Endothelial cell (in vitro differentiated cells): ENCODE measurements at regions not wholly inside any gene's neighbourhood (a gene's known extent, or its start where the extent isn't known, plus 50 kb on each side); places are given as distances from the start of the nearest gene placed in this dataset.

Experiments used
- DNase-seq: peaks from one replicate; pipeline ENCODE4 v3.0.0; 2021; ENCODE audit warnings: low spot score
- H3K27ac Mint-ChIP-seq: one replicate; pipeline ENCODE4 v1.8.0; 2021; ENCODE audit warnings: mixed read lengths, inconsistent platforms; ENCODE audit not compliant: unreplicated experiment
- H3K27me3 Mint-ChIP-seq: one replicate; pipeline ENCODE4 v1.8.0; 2021; ENCODE audit warnings: mild to moderate bottlenecking, moderate library complexity, mixed read lengths, inconsistent platforms; ENCODE audit not compliant: unreplicated experiment
- H3K36me3 Mint-ChIP-seq: one replicate; pipeline ENCODE4 v1.8.0; 2021; ENCODE audit warnings: mild to moderate bottlenecking, low read depth, mixed read lengths, inconsistent platforms; ENCODE audit not compliant: unreplicated experiment
- H3K4me1 Mint-ChIP-seq: one replicate; pipeline ENCODE4 v1.8.0; 2021; ENCODE audit warnings: mild to moderate bottlenecking, mixed read lengths, inconsistent platforms; ENCODE audit not compliant: unreplicated experiment
- H3K4me3 Mint-ChIP-seq: one replicate; pipeline ENCODE4 v1.8.0; 2021; ENCODE audit warnings: mild to moderate bottlenecking, mixed read lengths, inconsistent platforms; ENCODE audit not compliant: unreplicated experiment
- H3K9me3 Mint-ChIP-seq: one replicate; pipeline ENCODE4 v1.8.0; 2021; ENCODE audit warnings: mixed read lengths, inconsistent platforms; ENCODE audit not compliant: unreplicated experiment
- TF ChIP-seq, protein P1 (sequence below): fragments of 200-600 bp; sonication (generic); IDR thresholded peaks from one replicate; pipeline ENCODE4 v1.5.0; 2021; ENCODE audit warnings: antibody characterized with exemption; ENCODE audit not compliant: unreplicated experiment

DNA sequence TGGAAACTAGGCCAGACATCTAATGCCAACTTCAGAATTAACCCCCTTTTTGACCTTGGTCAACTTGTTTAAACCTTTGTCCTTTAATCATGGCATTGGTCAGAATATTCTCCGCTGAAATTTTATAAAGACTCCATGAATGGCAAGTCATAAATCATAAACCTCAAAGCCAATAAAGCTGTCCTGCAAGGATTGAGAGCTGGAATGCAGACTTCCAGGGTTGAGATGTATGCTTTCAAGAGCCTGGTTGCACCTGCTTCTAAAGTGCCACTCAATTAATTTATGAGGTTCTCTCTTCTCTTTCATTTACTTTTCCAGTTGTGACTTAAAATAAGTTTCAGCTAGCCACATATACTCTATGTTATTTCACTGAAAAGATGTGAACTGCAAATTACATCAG is 136.2 kb upstream of the HCCS start:
- H3K9me3 Mint-ChIP-seq = no peaks in the 10 kb centered on the region
- DNase-seq = no peak
- H3K27ac Mint-ChIP-seq = no peak overlapping the region
- H3K27me3 Mint-ChIP-seq = no peaks in the 10 kb centered on the region
- TF ChIP-seq, protein P1, sequence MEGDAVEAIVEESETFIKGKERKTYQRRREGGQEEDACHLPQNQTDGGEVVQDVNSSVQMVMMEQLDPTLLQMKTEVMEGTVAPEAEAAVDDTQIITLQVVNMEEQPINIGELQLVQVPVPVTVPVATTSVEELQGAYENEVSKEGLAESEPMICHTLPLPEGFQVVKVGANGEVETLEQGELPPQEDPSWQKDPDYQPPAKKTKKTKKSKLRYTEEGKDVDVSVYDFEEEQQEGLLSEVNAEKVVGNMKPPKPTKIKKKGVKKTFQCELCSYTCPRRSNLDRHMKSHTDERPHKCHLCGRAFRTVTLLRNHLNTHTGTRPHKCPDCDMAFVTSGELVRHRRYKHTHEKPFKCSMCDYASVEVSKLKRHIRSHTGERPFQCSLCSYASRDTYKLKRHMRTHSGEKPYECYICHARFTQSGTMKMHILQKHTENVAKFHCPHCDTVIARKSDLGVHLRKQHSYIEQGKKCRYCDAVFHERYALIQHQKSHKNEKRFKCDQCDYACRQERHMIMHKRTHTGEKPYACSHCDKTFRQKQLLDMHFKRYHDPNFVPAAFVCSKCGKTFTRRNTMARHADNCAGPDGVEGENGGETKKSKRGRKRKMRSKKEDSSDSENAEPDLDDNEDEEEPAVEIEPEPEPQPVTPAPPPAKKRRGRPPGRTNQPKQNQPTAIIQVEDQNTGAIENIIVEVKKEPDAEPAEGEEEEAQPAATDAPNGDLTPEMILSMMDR = no peak
- no peak overlapping the region for H3K4me3 Mint-ChIP-seq
- H3K36me3 Mint-ChIP-seq = no peaks in the 10 kb centered on the region
- no peaks in the 10 kb centered on the region for H3K4me1 Mint-ChIP-seq

DNA sequence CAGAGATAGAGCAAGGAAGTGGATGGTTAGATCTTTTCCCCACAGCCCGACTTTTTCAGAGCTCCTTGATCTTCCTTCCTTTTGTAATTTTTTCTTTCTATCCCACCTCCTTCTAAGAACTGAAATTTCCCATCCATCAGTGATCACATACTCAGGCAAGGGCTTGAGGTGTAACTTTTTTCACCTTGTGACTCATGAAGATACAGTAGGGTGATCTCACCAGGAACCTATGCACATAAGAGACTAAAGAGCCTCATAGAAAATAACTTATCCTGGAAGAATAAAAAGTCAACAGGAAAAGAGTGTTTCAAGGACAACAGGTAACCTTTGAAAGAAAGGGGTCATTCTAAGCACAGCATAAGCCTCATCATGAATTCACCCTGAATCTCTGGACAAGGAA is 131.2 kb upstream of the HCCS start:
- no peak overlapping the region for H3K27ac Mint-ChIP-seq
- TF ChIP-seq, protein P1 = no peak
- H3K36me3 Mint-ChIP-seq = no peaks in the 10 kb centered on the region
- H3K4me1 Mint-ChIP-seq = no peaks in the 10 kb centered on the region
- H3K27me3 Mint-ChIP-seq = no peaks in the 10 kb centered on the region
- no peaks in the 10 kb centered on the region for H3K9me3 Mint-ChIP-seq
- no peak overlapping the region for H3K4me3 Mint-ChIP-seq
- DNase-seq = no peak

DNA sequence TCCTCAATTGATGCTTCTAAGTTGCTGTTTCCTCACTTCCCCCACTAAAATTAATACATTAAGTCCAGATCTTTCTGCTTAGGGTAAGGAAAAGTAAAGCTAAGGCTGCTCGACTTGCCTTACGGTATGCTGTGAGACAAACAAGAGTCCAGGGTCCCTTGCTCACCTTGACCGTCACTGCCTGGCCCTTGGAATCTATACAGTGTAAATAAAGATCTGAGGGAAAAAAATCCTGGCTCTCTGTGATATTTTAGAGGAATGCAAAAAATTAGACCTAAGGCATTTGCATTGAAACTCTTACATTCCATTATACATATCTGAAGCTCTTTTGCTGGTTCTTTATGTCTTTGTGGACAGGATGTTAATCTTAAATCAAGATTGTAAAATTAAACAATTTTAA is 129.6 kb upstream of the HCCS start:
- no peak for DNase-seq
- Mint-ChIP-seq H3K4me3 (no peak overlapping the region), H3K36me3 (no peaks in the 10 kb centered on the region), H3K27me3 (no peaks in the 10 kb centered on the region), H3K27ac (no peak overlapping the region), H3K9me3 (no peaks in the 10 kb centered on the region), H3K4me1 (no peaks in the 10 kb centered on the region)
- TF ChIP-seq, protein P1 = no peak

DNA sequence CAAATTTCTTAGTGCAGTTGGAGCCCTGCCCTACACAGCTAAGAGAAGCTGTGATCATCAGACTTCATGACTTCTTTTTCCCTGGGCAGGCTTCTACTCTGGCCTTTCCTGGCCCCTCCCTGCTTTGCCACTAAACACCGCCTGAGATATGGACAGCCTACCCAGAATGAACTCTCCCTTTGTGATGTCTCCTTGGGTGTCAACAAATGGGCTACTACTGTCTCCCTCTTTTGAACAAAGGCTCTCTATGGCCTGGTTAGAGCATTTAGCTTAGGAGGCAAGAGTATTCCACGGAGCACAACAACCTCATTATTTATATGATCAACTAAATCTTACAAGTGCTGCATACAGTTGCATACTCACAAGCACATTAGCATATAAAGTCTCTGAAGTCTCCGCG is 127.6 kb upstream of the HCCS start:
- Mint-ChIP-seq H3K4me3 (no peak overlapping the region), H3K27ac (no peak overlapping the region)

DNA sequence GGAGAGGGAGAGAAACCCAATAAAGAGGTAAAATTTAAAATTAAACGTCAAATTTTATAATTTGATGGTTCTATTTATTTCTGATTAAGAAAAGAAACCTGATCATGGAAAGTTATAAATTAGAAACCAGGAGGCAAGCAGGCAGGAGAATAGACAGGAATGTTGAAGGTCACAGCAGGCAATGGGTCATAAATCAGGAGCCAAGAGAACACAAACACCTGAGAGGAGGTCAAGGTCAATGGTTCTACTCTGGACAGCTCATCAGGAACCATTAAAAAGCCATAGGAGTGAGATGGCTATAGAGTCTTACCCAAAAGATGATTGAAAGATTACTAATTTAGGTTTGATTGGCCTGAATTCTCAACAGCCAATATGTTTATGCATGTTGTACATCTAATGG is 126.9 kb upstream of the HCCS start:
- H3K4me3 Mint-ChIP-seq = no peak overlapping the region
- H3K9me3 Mint-ChIP-seq = no peaks in the 10 kb centered on the region
- TF ChIP-seq, protein P1 = no peak
- H3K27ac Mint-ChIP-seq = no peak overlapping the region
- no peaks in the 10 kb centered on the region for H3K4me1 Mint-ChIP-seq
- no peak for DNase-seq
- H3K36me3 Mint-ChIP-seq = no peaks in the 10 kb centered on the region
- no peaks in the 10 kb centered on the region for H3K27me3 Mint-ChIP-seq

More for the DNA sequence above, 127.6 kb upstream of the HCCS start:
- H3K9me3 Mint-ChIP-seq = no peaks in the 10 kb centered on the region
- DNase-seq = no peak
- no peaks in the 10 kb centered on the region for H3K36me3 Mint-ChIP-seq
- H3K27me3 Mint-ChIP-seq = no peaks in the 10 kb centered on the region
- no peaks in the 10 kb centered on the region for H3K4me1 Mint-ChIP-seq
- TF ChIP-seq, protein P1 = no peak
